ENCODE measurements at regions not wholly inside any gene's neighbourhood (a gene's known extent, or its start where the extent isn't known, plus 50 kb on each side); places are given as distances from the start of the nearest gene placed in this dataset.

- no peak for TF ChIP-seq POLR2AphosphoS5 (IDR thresholded peaks at IDR 0.05; ENCODE audit: low read depth, low read length)
- TF ChIP-seq CTCF (IDR thresholded peaks at IDR 0.05), result no peak
- no peak for TF ChIP-seq YY1 (IDR thresholded peaks at IDR 0.05; ENCODE audit: low read depth)
- no peak for TF ChIP-seq USF2 (IDR thresholded peaks at IDR 0.05; ENCODE audit: borderline replicate concordance, low read depth, low read length)
- no peak for TF ChIP-seq TAF1 (IDR thresholded peaks at IDR 0.05; ENCODE audit: borderline replicate concordance, low read depth, low read length)
- TF ChIP-seq REST (IDR thresholded peaks at IDR 0.05; ENCODE audit: low read depth, low read length), result no peak
- no peak for TF ChIP-seq SIN3A (IDR thresholded peaks at IDR 0.05; ENCODE audit: borderline replicate concordance, low read depth, low read length)
- TF ChIP-seq RAD21 (IDR thresholded peaks at IDR 0.05; ENCODE audit: low read length), result no peak
- no peak for TF ChIP-seq EP300 (IDR thresholded peaks at IDR 0.05; ENCODE audit: borderline replicate concordance in 1 of 2, low read depth in 1 of 2, low read length in 1 of 2)
- TF ChIP-seq SMC3 (IDR thresholded peaks at IDR 0.05; ENCODE audit: low read depth, low read length), result no peak
Measured at GRCh38 chr2:155866477-155866876, 466.0 kb downstream of the NR4A2 start.
